Epithelial cell of esophagus (primary cell): ENCODE measurements at regions not wholly inside any gene's neighbourhood (a gene's known extent, or its start where the extent isn't known, plus 50 kb on each side); places are given as distances from the start of the nearest gene placed in this dataset.
"Not testable (repeated sequence)": the region's sequence is repeated elsewhere in the genome, so short reads cannot be mapped to it uniquely, and the experiment has no call there.

Experiments used
- DNase-seq: peaks from one replicate; pipeline ENCODE4 v3.0.0; 2010; ENCODE audit warnings: low read depth
- H3K4me3 ChIP-seq: 2 replicates; pipeline ENCODE4 v1.5.1; 2011; ENCODE audit warnings: mild to moderate bottlenecking, low read length, control low read depth
- TF ChIP-seq, protein P1 (sequence below): IDR thresholded peaks from 2 replicates; pipeline ENCODE4 v1.5.1; 2011; ENCODE audit warnings: low read depth, mild to moderate bottlenecking, low read length, control low read depth, inconsistent platforms; ENCODE audit not compliant: insufficient read depth; ENCODE audit errors: missing control alignments

DNA sequence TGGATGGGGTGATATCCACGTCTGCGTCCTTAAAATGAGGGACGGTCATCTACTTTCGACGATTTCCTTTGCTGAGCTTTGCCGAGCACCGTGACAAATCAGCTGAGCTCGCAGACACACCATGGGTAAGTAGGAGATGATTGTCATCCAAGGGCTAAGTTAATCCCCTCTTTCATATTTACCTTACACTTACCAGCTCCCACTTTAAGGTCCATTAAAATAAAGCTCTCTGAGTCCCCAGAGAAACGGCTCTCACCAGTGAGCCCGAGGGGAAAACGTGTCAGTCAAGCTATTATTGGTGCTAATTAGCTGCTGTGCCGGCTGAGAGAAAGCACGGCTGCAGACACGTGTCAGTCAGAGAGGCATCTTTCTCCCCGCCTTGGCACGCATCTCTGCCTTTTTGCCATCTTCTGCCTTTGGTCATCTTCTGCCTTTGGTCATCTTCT lies 72.2 kb downstream of the CRLF2 start:
- no peak overlapping the region for H3K4me3 ChIP-seq
- no peak for DNase-seq
- TF ChIP-seq, protein P1, sequence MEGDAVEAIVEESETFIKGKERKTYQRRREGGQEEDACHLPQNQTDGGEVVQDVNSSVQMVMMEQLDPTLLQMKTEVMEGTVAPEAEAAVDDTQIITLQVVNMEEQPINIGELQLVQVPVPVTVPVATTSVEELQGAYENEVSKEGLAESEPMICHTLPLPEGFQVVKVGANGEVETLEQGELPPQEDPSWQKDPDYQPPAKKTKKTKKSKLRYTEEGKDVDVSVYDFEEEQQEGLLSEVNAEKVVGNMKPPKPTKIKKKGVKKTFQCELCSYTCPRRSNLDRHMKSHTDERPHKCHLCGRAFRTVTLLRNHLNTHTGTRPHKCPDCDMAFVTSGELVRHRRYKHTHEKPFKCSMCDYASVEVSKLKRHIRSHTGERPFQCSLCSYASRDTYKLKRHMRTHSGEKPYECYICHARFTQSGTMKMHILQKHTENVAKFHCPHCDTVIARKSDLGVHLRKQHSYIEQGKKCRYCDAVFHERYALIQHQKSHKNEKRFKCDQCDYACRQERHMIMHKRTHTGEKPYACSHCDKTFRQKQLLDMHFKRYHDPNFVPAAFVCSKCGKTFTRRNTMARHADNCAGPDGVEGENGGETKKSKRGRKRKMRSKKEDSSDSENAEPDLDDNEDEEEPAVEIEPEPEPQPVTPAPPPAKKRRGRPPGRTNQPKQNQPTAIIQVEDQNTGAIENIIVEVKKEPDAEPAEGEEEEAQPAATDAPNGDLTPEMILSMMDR, result no peak

DNA sequence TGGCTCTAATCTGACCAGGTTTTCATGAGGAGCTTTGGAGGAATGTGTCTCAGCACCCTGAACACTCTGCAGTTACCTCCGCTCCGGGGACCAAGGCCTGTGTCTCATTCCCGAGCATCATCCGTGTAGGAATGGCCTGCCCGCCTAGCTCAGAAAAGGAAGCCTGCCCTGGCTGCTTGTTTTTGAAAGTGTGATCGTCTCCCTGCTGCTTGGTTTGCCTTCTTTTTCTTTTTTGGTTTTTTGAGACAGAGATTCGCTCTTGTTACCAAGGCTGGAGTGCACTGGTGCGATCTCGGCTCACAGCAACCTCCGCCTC lies 73.3 kb downstream of the CRLF2 start:
- H3K4me3 ChIP-seq, result no peak overlapping the region
- TF ChIP-seq, protein P1, result no peak

DNA sequence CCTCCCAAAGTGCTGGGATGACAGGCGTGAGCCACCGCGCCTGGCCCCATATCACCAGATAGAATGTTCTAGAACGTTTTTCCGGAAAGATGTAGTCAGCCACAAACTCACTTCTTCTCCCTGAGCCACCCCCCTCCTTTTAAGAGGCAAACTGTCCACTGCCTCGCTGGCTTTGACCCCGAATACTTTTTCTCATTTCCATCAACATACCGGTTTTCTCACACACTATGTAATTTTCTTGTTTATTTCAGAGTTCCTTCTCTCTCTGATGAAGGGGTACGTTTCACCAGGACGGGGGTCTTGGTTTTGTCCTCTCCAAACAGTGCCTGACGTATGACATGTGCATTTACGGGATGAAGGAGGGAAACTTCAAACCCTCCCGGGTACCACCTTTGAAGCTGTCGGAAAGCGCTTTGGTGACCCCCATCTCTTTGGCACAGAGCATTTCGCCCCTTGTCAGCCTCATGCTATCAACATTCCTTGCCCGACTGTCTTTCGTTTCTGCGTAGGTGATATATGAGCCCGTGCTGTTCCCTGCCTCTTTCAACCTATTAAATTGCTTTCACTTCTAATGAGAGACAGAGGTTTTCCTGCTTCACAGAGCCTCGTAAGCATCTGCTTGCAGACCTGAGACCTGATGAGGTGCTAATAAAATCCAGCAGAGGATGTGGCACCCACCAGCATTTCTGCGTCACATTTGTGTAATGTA lies 73.8 kb downstream of the CRLF2 start:
- H3K4me3 ChIP-seq, result no peak overlapping the region
- DNase-seq, result no peak
- TF ChIP-seq, protein P1, result no peak

More for the DNA sequence above, 73.3 kb downstream of the CRLF2 start:
- DNase-seq, result no peak

DNA sequence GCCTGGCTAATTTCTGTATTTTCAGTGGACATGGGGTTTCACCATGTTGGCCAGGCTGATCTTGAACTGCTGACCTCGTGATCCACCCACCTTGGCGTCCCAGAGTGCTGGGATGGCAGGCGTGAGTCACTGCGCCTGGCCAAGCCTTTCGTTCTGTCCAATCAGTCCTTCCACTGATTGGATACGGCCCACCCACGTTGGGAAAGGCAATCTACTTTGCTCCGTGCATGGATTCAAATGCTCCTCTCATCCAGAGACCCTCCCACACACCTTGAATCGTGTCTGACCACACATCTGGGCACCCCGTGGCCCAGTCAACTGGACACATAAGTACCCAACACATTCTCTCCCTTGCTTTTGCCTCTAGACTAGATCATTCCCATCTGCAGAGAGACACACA lies 74.9 kb downstream of the CRLF2 start:
- H3K4me3 ChIP-seq, result no peak overlapping the region
- TF ChIP-seq, protein P1, result no peak
- no peak for DNase-seq

DNA sequence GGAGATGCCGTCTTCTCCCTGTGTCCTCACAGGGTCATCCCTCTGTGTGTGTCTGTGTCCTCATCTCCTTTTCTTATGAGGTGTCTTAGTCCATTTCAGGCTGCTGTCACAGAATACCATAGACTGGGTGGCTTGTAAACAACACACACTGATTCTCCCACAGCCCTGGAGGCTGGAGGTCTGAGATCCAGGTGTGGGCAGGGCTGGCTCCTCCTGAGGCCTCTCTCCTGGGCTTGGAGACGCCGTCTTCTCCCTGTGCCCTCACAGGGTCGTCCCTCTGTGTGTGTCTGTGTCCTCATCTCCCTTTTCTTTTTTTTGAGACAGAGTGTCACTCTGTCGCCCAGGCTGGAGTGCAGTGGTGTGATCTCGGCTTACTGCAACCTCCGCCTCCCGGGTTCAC lies 75.9 kb downstream of the CRLF2 start:
- not testable (repeated sequence) for H3K4me3 ChIP-seq, DNase-seq

DNA sequence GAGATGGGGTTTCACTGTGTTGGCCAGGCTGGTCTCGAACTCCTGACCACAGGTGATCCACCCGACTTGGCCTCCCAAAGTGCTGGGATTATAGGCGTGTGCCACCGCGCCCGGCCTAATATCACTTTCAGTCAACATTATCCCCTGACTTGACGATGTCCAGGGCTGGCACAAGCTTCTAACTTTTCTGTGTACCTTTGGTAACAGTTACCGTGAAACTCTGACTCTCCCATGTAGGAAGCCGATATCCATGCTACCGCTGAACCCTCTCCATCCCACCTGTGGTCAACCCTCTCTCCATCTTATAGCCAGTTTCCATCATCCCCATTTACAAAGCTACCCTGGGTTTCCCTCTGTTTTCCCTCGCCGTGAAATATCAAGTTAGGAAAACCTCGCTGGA lies 77.5 kb downstream of the CRLF2 start:
- TF ChIP-seq, protein P1, result no peak
- no peak overlapping the region for H3K4me3 ChIP-seq
- no peak for DNase-seq

DNA sequence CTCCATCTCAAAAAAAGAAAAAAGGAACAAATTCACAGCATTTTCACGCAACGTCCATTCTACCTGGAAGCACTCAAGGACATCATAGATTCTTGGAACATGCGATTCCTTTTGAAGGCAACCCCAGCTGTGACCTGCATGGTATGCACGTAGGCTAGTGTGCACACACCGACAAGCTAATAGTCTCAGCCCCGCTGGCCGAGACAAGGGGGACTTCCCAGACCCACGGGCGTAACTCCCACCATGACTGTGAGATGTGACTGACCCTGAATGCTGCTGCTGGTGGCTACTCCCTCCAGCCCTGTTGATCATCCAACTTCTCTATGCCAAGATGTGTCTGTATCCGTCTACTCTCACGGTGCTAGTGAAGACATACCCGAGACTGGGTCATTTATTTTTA lies 78.3 kb downstream of the CRLF2 start:
- TF ChIP-seq, protein P1, result no peak
- H3K4me3 ChIP-seq, result no peak overlapping the region
- no peak for DNase-seq
